A673 (cell line): ENCODE measurements at regions not wholly inside any gene's neighbourhood (a gene's known extent, or its start where the extent isn't known, plus 50 kb on each side); places are given as distances from the start of the nearest gene placed in this dataset.

Experiments
- EZH2 ChIP-seq: fragments of 200-600 bp; sonication (generic); IDR thresholded peaks from 2 replicates; pipeline ENCODE4 v1.6.1; 2017; ENCODE audit warnings: borderline replicate concordance, low read depth, mild to moderate bottlenecking, mixed read lengths, antibody characterized with exemption, low read length; ENCODE audit not compliant: poor library complexity, severe bottlenecking
- TF ChIP-seq, protein P1 (sequence below): fragments of 300-800, 200-600 bp; sonication (generic); conservative IDR thresholded peaks from 2 replicates; pipeline ENCODE4 v1.5.1; 2017; ENCODE audit warnings: low read depth, mild to moderate bottlenecking, antibody characterized with exemption, low read length, moderate library complexity, mixed read lengths

DNA sequence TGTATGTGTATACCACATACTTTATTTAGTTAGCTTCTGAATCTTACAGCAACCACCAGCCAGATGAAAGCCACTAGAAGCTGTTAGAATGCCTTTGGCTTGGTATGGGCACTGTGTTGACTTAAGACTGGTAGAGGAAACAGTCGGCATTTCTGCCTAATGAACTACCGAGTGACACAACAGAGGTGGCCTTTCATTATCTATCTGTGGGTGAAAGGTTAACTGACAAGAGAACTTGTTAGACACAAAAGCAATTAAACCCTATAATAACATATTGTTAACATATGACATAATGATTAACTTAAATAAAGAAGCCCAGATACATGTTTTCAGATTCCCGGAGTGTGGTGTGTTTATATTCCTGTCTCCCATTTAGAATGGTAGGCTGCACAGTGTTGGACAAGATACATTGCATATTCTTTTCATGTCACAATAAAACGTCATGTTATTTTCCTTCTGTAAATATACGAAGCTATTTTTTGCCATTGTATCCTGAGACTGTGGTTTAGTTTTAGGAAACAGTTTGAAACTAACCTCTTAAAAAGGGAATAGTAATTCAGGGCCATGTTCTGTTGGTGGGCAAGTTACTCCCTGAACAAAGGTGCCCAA is 181.5 kb downstream of the SLIT2 start:
- TF ChIP-seq, protein P1, sequence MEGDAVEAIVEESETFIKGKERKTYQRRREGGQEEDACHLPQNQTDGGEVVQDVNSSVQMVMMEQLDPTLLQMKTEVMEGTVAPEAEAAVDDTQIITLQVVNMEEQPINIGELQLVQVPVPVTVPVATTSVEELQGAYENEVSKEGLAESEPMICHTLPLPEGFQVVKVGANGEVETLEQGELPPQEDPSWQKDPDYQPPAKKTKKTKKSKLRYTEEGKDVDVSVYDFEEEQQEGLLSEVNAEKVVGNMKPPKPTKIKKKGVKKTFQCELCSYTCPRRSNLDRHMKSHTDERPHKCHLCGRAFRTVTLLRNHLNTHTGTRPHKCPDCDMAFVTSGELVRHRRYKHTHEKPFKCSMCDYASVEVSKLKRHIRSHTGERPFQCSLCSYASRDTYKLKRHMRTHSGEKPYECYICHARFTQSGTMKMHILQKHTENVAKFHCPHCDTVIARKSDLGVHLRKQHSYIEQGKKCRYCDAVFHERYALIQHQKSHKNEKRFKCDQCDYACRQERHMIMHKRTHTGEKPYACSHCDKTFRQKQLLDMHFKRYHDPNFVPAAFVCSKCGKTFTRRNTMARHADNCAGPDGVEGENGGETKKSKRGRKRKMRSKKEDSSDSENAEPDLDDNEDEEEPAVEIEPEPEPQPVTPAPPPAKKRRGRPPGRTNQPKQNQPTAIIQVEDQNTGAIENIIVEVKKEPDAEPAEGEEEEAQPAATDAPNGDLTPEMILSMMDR, result no peak
- no peak for TF ChIP-seq EZH2
